B cell (primary cell): ENCODE measurements at regions not wholly inside any gene's neighbourhood (a gene's known extent, or its start where the extent isn't known, plus 50 kb on each side); places are given as distances from the start of the nearest gene placed in this dataset.

Source experiments
- ATAC-seq: fragments of 200-7000 bp; cut with Tn5 transposase; one replicate; pipeline ENCODE4 v1.10.0; 2021; ENCODE audit warnings: low read depth, mild to moderate bottlenecking, moderate number of reproducible peaks, moderate library complexity
- CTCF ChIA-PET: fragments of 350-600 bp; sonication (Branson Sonifier 250); formaldehyde crosslinking; loops from one replicate; lab custom pipeline; 2021; ENCODE audit warnings: antibody characterized with exemption, inconsistent platforms; lab: Charles Lee
- POLR2A ChIA-PET: fragments of 350-600 bp; sonication (Branson Sonifier 250); formaldehyde crosslinking; loops from one replicate; lab custom pipeline; 2021; ENCODE audit warnings: antibody characterized with exemption; lab: Charles Lee
- DNase-seq: peaks from one replicate; pipeline ENCODE4 v3.0.0; 2013
- H2AFZ ChIP-seq: 2 replicates; pipeline ENCODE4 v1.6.1; 2012; ENCODE audit warnings: mild to moderate bottlenecking, low read depth, low read length; ENCODE audit not compliant: insufficient read depth, poor library complexity, severe bottlenecking
- H3K27ac ChIP-seq, 2 donors: 1 replicate in 1 of 2; 2 replicates in 1 of 2; pipeline ENCODE4 v1.5.1; 2012 to 2013; ENCODE audit warnings: low read length in 2 of 2, mild to moderate bottlenecking in 2 of 2, moderate library complexity in 1 of 2
- H3K27me3 ChIP-seq, 4 experiments: fragments of 200-600 bp in 1 of 4; sonication (generic) in 1 of 4; replicated peaks in 1 of 4; 1 replicate in 2 of 4; 2 replicates in 2 of 4; pipeline versions ENCODE4 v1.6.1 to v1.7.0; 2013 to 2016; ENCODE audit warnings: low read length in 3 of 4, mild to moderate bottlenecking in 2 of 4, mixed read lengths in 1 of 4, moderate library complexity in 1 of 4; ENCODE audit not compliant: insufficient read depth in 4 of 4, control insufficient read depth in 3 of 4; ENCODE audit errors: control extremely low read depth in 1 of 4
- H3K36me3 ChIP-seq, 2 experiments: replicated peaks in 1 of 2; 1 replicate in 1 of 2; 2 replicates in 1 of 2; pipeline versions ENCODE4 v1.6.1 to v1.7.1; 2013; ENCODE audit warnings: low read length in 1 of 2; ENCODE audit not compliant: insufficient read depth in 2 of 2, control insufficient read depth in 1 of 2; ENCODE audit errors: control extremely low read depth in 1 of 2, extremely low read depth in 1 of 2
- H3K4me1 ChIP-seq, 2 donors: fragments of 200-600 bp in 1 of 2; sonication (generic) in 1 of 2; 1 replicate in 1 of 2; 2 replicates in 1 of 2; pipeline versions ENCODE4 v1.5.1 to v1.6.1; 2013 to 2017; ENCODE audit warnings: low read length in 2 of 2; ENCODE audit not compliant: control insufficient read depth in 2 of 2, insufficient read depth in 2 of 2
- H3K4me2 ChIP-seq: replicated peaks from 2 replicates; pipeline ENCODE3; 2012; ENCODE audit warnings: mild to moderate bottlenecking, low read depth, low read length; ENCODE audit not compliant: poor library complexity, severe bottlenecking
- H3K4me3 ChIP-seq, 5 experiments: fragments of 200-600 bp in 1 of 5; sonication (generic) in 1 of 5; 1 replicate in 3 of 5; 2 replicates in 2 of 5; pipeline versions ENCODE4 v1.5.1 to v1.7.0; 2011 to 2016; ENCODE audit warnings: low read length in 4 of 5, mild to moderate bottlenecking in 4 of 5, low read depth in 2 of 5, control low read depth in 1 of 5, moderate library complexity in 1 of 5; ENCODE audit not compliant: insufficient read depth in 1 of 5; ENCODE audit errors: control extremely low read depth in 1 of 5, extremely low read depth in 1 of 5
- H3K79me2 ChIP-seq: fragments of 200-600 bp; sonication (generic); one replicate; pipeline ENCODE4 v1.6.0; 2016; ENCODE audit warnings: low read length; ENCODE audit not compliant: control insufficient read depth, insufficient read depth
- H3K9ac ChIP-seq: fragments of 200-600 bp; sonication (generic); 2 replicates; pipeline ENCODE4 v1.6.1; 2017; ENCODE audit warnings: mild to moderate bottlenecking, low read length, moderate library complexity
- H3K9me3 ChIP-seq, 3 donors: one replicate each; pipeline versions ENCODE4 v1.6.1 to v1.7.1; 2013; ENCODE audit warnings: low read length in 2 of 3; ENCODE audit not compliant: control insufficient read depth in 2 of 3, insufficient read depth in 1 of 3; ENCODE audit errors: control extremely low read depth in 1 of 3
- H4K20me1 ChIP-seq: 2 replicates; pipeline ENCODE4 v1.6.0; 2012; ENCODE audit warnings: mild to moderate bottlenecking, low read length; ENCODE audit not compliant: insufficient read depth, control insufficient read depth, poor library complexity, severe bottlenecking
- H3K27ac Mint-ChIP-seq: one replicate; pipeline ENCODE4 v1.8.0; 2021; ENCODE audit warnings: mixed read lengths
- H3K27me3 Mint-ChIP-seq: one replicate; pipeline ENCODE4 v1.8.0; 2021; ENCODE audit warnings: mixed read lengths
- H3K4me1 Mint-ChIP-seq: one replicate; pipeline ENCODE4 v1.8.0; 2021; ENCODE audit warnings: mixed read lengths
- H3K4me3 Mint-ChIP-seq: one replicate; pipeline ENCODE4 v1.8.0; 2021; ENCODE audit warnings: mixed read lengths
- H3K9me3 Mint-ChIP-seq: one replicate; pipeline ENCODE4 v1.8.0; 2022; ENCODE audit warnings: mixed read lengths; ENCODE audit not compliant: insufficient read depth
- EZH2 ChIP-seq: IDR thresholded peaks from 2 replicates; pipeline ENCODE4 v1.6.1; 2012; ENCODE audit warnings: borderline replicate concordance, low read depth, mild to moderate bottlenecking, moderate library complexity, low read length; ENCODE audit not compliant: insufficient read depth, poor library complexity, severe bottlenecking
- WGBS: methylation state at CpG from one replicate; pipeline ENCODE4 v1.1.5; 2013; ENCODE audit warnings: missing lambda C conversion rate; ENCODE audit not compliant: insufficient coverage; 5-methylcytosine and 5-hydroxymethylcytosine counted together
- intact Hi-C: fragments of 100-400 bp; cut with micrococcal nuclease; formaldehyde crosslinking; loops from one replicate; pipeline ENCODE4 v1.10.0; 2022
- TF ChIP-seq, protein P1 (sequence below): fragments of 200-600 bp; IDR thresholded peaks from one replicate; pipeline ENCODE4 v1.8.0; 2022; ENCODE audit warnings: antibody characterized with exemption, mild to moderate bottlenecking

DNA sequence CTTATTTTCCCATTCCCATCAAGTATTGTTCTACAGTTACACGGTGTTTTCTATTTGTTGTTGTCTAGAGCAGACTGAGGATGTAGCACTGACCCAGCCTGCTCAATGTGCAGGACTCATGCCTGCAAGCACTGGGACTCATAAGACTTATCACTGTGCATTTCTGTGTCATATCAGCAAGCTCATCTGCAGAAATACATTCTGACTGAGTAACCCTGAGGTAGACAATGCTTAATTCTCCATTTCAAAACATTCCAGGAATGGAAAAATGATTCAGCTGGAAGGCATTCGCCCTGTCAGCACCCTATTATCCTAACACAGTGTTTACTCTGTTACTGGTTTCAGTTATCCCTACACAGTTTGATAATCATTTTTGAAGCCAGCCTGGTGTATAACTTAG, 2506.4 kb downstream of the PCDH9 start:
- H3K9me3 ChIP-seq = peaks cover 0 to 5% (median 0%) of the 10 kb centered on the region in 3 donors
- no peak for DNase-seq
- H3K36me3 ChIP-seq = no peaks in the 10 kb centered on the region
- H3K27ac ChIP-seq = no peak overlapping the region
- TF ChIP-seq EZH2 = no peak
- TF ChIP-seq, protein P1, sequence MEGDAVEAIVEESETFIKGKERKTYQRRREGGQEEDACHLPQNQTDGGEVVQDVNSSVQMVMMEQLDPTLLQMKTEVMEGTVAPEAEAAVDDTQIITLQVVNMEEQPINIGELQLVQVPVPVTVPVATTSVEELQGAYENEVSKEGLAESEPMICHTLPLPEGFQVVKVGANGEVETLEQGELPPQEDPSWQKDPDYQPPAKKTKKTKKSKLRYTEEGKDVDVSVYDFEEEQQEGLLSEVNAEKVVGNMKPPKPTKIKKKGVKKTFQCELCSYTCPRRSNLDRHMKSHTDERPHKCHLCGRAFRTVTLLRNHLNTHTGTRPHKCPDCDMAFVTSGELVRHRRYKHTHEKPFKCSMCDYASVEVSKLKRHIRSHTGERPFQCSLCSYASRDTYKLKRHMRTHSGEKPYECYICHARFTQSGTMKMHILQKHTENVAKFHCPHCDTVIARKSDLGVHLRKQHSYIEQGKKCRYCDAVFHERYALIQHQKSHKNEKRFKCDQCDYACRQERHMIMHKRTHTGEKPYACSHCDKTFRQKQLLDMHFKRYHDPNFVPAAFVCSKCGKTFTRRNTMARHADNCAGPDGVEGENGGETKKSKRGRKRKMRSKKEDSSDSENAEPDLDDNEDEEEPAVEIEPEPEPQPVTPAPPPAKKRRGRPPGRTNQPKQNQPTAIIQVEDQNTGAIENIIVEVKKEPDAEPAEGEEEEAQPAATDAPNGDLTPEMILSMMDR = no peak
- Mint-ChIP-seq H3K4me1 (no peaks in the 10 kb centered on the region), H3K4me3 (no peak overlapping the region), H3K27ac (no peak overlapping the region), H3K9me3 (no peaks in the 10 kb centered on the region), H3K27me3 (no peaks in the 10 kb centered on the region)
- no peaks in the 10 kb centered on the region for H4K20me1 ChIP-seq
- WGBS = no CpG with 5 or more reads among the region's 2 CpGs
- no peak for ATAC-seq
- H2AFZ ChIP-seq = no peak overlapping the region
- H3K4me1 ChIP-seq = no peaks in the 10 kb centered on the region
- H3K9ac ChIP-seq = no peak overlapping the region
- ChIA-PET POLR2A (no interaction called here), CTCF (no interaction called here)
- no peaks in the 10 kb centered on the region for H3K79me2 ChIP-seq
- no peak overlapping the region for H3K4me2 ChIP-seq
- H3K27me3 ChIP-seq = no peaks in the 10 kb centered on the region
- intact Hi-C loops = no loop called here
- H3K4me3 ChIP-seq = no peak overlapping the region

DNA sequence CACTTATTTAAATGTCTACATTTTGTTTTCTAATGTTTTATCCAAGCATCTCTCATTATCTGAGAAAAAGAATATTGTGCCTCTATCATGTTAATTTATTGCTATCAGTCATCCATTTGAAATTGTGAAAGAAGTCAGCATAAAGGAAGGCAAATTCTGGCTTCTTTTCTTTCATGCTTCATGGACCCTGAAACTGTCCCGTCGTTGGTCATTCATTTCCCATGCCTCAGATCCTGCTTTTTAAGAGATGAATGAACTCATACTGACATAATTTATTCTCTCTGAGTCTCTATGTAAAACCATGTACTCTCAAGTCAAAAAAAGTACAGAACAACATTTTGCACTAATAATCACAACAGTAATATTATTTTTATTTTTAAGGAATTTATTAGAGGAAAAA, 2512.0 kb downstream of the PCDH9 start:
- POLR2A ChIA-PET = no interaction called here
- Mint-ChIP-seq H3K27me3 (no peaks in the 10 kb centered on the region), H3K4me3 (no peak overlapping the region), H3K9me3 (no peaks in the 10 kb centered on the region), H3K27ac (no peak overlapping the region), H3K4me1 (no peaks in the 10 kb centered on the region)
- no peak overlapping the region for H3K9ac ChIP-seq
- no peak overlapping the region for H3K4me3 ChIP-seq
- intact Hi-C loops = no loop called here
- H3K36me3 ChIP-seq = no peaks in the 10 kb centered on the region
- H3K27ac ChIP-seq = no peak overlapping the region
- no peaks in the 10 kb centered on the region for H4K20me1 ChIP-seq
- no peaks in the 10 kb centered on the region for H3K27me3 ChIP-seq
- H3K79me2 ChIP-seq = no peaks in the 10 kb centered on the region
- H3K9me3 ChIP-seq = no peaks in the 10 kb centered on the region
- H3K4me1 ChIP-seq = no peaks in the 10 kb centered on the region
- ATAC-seq (no peak), DNase-seq (no peak)
- TF ChIP-seq, protein P1 = no peak
- no peak for TF ChIP-seq EZH2
- H2AFZ ChIP-seq = no peak overlapping the region
- CTCF ChIA-PET = no interaction called here
- no peak overlapping the region for H3K4me2 ChIP-seq
- WGBS = no CpG with 5 or more reads among the region's 2 CpGs
